GM19099 (cell line): ENCODE measurements at regions not wholly inside any gene's neighbourhood (a gene's known extent, or its start where the extent isn't known, plus 50 kb on each side); places are given as distances from the start of the nearest gene placed in this dataset.

Experiments
- POLR2A ChIP-seq: IDR thresholded peaks from 3 replicates; pipeline ENCODE4 v1.6.1; 2011; ENCODE audit warnings: low read depth; ENCODE audit not compliant: insufficient read length; ENCODE audit errors: extremely low read depth

DNA sequence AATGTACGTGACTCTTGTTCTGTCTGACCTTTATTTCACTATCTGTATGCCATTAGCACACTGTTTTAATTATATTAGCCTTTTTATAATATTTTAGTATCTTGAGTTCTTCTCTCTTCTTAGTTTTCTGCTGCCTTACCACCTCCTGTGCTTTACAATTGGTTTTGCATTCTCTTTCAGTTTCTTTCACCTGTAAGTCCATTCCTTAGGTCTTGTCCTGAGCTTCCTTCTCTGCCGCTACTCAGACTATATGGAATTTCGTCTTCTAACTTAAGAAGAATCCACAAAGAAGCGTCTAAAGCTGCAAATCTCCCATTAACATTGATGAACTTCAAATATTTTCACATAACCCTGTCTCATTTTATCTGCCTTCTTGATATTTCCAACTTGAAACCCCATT is 642.9 kb downstream of the MAT2B start:
- no peak for TF ChIP-seq POLR2A

DNA sequence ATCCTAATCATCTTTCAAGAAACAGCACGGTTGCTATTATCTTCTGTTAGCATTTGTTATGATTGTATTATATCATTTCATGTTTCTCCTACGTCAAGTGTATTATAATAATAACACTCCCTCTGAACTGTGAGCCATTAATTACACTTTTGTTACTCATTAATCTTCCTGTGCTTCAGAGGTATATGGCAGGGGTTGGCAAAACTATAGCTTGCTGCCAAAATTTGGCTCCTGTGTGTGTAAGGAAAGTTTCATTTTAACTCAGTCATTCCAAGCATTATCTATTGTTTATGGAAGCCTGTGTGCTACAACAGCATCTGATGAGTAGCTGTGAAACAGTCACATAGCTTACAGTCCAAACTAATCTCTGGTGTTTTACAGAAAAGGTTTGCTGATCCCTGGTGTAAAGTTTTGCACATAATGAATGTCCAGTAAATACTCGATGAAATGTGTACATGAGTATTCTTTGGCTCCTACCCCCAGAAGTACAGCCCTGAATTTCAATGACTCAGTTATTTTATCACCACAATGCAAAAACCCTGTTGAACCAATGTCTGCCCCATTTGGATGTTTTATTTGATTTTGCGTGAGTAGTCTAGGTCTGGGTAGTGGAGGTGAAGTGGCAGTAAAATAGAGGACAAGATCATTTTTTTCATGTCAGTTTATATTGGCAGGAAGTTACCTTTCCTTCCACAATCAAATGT is 648.2 kb downstream of the MAT2B start:
- TF ChIP-seq POLR2A, result no peak

DNA sequence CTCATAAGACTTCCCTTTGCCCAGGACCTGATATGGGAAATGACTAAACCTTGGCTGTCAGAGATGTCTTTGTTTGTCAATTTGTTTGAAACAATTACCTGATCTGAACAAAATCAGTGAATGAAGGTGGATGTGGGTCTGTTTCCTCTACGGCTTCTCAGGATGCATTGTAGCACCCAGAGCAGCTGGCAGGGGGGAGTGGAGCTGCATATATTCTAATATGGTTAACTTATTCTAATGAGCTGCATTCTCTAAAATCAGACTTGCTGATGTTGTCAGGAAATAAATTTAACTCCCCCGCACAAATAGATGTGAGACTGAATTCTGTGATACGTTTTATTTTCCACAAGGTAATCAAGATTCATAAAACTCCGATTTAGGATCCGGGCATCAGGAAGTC is 665.4 kb downstream of the MAT2B start:
- TF ChIP-seq POLR2A, result no peak

DNA sequence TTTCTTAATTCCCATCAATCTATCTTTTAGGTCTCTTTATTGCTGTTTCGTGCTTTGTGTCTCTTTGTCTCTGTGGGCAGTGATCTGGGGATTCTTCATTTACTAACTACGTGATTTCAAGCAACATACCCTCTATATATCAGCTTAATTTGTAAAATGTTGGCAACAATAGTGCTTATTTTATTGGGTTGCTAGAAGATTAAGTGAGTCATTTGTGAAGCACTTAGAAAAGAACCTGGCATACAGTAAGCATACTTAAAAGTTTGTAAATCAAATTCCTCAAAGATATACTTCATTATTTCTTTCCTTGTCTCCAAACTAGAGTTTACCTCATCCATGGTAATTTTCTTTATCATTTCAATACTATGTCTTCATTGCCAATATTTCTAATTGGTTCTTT is 669.7 kb downstream of the MAT2B start:
- TF ChIP-seq POLR2A, result no peak

DNA sequence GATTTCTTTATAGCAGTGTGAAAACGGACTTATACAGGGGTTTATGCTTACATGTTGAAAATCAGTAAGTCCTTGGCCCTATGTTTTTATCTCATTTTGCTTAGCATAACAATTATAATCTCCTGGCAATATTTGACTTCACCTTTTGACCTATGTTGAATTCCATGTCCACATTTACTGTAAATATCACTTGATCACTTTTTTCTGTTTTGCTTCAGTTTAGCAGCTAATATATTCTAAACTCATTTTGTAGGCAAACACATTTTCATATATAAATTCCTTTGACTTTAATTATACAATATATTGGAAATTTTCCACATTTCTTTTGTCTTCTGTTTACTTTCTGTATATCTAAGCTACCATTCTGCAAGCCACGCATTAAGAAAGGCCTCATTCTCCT is 674.0 kb downstream of the MAT2B start:
- no peak for TF ChIP-seq POLR2A

DNA sequence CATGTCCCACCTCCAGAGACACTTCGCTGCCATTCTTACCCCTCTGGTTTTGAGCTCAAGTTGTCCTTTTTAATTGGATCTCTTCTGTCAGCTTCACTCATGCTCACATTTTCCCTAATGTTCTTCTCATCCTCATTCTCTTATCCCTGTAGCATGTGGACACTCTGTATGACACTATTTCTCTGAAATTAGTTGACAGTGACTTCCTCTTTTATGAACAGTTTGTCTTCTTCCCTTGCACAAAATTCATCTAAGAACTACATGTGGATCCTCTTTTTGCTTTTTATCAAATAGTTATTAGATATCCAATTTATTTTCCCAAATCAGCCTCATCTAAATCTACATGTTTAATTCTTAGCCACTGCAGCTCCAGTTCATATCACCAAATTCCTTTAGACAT is 676.2 kb downstream of the MAT2B start:
- TF ChIP-seq POLR2A, result no peak

DNA sequence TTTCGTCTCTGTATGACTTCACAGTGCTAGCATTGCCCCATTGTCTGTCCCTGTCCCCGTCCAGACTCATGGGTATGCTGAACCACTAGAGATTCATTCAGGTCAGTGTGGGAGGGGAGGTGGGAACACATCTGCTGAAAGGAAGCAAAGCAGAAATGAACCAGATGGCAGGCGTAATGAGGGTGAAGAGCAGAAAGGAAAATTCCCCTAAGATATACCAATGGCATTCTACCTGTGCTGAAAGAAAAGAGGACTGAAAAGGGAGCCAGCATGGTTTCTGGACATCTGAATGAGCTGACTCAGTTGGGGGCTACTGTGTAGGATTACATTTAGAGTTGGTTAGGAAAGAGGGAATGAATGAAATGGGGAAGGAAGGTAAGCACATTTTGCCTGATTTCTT is 678.7 kb downstream of the MAT2B start:
- no peak for TF ChIP-seq POLR2A

DNA sequence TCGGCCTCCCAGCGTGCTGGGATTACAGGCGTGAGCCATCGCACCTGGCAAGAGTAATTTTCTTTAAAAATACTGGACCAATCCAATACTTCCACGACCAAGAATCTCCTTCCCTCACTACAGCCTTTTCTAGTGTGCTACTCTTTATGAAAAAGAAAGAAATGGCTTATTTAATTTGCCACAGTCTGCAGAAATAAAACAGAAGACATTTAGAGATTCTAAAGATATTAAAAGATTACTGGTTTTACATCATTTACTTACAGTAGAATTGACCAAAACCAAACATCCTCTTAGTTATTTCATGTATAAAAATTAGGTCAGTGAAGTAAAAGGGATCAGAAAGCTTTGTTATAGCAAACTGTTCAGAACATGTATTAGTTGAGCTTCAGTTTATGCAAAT is 679.6 kb downstream of the MAT2B start:
- no peak for TF ChIP-seq POLR2A

DNA sequence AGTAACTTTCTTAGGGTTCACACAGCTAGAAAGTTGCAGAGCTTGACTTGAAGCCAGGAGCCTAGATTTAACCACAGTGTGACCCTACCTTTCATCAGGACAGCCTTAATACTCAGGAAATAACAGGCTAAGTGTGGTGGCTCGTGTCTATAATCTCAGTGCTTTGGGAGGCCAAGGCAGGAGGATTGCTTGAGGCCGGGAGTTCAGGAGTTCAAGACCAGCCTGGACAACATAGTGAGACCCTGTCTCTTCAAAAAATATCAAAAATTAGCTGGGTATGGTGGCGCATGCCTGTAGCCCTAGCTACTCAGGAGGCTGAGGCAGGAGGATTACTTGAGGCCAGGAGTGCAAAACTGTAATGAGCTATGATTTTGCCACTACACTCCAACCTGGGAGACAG is 681.1 kb downstream of the MAT2B start:
- no peak for TF ChIP-seq POLR2A

DNA sequence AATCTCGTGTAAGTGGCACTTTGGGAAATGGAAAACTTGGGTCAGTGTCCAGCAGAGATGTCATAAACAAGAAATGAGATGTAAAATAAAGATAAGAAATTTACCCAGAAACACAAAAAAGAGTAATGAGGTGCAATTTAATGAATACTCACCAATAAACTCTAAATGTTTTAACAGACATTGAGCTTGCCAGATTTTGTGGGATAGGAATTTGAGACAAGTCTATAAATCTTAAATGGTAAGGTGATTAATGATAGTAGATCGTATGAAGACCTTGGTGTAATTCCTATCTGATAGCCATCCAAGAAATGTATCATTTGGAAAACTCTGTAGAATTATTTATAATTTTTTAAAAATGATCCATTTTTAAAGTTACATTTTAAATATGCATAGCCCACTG is 682.4 kb downstream of the MAT2B start:
- no peak for TF ChIP-seq POLR2A

DNA sequence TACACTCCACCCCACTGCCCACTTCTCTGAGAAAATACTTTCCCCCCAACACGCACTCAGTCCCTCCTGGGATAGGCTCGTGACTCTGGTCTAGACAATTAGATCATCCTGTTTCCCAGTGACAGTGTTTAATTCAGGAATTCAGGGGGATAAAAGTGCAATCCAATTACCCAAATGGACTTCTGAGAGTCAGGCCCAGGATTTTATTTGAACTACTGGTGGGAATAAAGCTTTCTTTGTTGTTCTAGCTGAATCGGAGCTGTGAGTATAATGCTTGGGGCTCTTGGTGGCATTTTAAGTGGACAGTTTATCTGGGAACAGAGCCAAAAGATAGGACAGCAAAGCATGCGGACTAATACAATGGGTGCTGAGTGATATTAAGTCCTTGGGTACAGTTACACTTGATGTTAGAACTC is 683.3 kb downstream of the MAT2B start:
- TF ChIP-seq POLR2A, result no peak

DNA sequence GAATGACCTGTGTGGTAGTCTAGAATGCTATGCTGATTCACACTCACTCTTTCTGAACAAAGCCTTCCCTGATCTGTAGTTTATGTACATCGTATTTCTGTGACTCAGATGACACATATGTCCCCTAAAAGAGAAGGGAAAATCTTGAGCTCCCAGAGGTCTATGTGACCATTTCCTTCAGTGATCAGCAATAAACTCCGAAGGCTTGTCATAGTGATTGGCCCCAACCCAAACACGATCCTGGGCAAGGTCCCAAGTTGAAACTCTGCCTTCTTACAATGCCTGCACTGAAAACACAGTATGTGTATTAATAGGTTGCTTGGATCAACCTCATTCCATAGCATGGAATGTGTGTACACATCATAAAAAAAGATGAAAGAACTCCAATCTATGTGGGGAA is 685.8 kb downstream of the MAT2B start:
- no peak for TF ChIP-seq POLR2A

DNA sequence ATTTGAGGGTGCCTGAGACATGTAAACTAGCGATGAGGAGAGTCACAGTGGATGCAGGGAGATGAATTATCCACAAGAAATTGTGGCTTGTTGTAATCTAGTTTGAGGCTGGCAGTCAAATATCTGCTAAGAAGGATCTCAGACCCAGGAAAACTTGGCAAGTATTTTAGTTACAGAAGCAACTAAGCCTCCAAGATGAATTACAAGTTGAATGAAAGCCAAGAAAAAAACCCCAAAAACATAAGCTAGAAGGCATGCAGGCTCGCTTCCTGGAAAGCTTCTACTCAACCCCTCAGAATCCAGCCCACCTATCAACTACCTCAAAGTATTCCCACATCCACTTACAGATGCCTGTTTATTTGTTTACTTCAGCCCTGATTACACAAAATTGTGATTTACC is 696.9 kb downstream of the MAT2B start:
- TF ChIP-seq POLR2A, result no peak

DNA sequence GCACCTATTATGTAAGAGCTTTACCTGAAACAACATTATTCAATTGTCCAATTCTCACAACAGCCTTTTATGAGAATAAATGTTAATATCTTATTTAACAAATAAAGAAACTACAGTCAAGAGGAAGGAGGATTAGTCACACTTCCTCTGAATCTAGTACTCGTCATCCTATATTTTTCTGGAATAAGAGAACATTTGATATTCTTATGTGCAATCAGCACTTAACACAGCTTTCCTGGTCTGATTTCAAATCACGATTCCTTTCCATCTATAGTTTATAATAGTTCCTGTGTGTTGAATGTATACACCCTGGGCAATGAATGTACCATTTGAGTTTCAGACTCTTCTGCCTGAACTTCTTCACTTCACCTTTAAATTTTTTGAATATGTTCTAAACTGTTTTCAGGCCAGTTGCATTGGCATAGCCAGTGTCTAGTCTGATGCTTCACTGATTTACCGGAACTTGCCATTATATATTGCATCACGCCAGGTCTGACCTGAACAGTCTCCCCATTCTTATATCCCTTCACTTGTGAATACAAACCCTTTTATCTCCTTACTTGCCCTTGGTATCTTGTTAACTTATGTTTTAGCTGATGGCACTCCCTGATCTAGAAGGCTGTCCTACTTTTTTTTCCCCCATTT is 698.3 kb downstream of the MAT2B start:
- TF ChIP-seq POLR2A, result no peak

DNA sequence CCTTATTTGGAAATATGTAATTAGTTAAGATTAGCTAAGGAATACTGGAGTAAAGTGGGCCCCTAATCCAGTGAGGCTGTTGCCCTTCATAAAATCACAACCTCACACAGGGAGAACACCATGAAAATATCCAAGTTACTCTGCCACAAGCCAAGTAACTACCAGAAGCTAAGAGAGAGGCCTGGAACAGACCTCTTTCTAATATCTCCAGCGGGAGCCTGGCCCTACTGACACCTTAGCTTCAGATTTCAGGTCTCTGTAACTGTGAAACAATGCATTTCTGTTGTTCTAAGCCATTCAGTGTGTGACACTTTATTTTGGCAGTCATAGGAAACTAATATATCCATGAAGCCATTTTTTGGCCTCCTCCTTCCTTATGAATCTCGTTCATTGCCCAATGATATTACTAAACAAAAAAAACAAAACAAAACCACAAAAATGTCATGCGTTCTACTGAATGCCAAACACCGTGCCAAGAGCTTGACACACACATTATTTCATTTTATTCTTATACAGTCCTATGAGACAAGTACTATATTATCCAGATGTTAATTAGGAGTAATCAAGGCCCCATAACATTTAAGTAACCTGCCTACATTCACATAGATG is 699.0 kb downstream of the MAT2B start:
- TF ChIP-seq POLR2A, result no peak

DNA sequence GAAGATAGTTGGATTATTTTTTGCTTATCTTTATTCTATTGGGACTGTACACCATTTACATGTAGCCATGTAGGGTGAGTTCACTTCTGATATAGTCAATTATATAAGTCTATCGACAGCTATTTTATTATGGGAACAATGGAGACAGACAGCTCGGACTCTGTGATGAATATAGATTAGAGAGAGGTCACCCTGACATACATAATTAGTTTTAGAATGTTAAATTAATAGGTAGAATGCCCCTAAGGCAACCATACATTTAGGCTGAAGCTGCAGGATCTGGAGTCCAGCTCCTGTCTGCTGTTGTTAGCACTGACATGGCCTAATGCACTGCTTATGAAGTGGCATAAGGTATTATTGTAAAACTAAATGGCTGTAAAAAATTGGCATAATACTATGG is 700.8 kb downstream of the MAT2B start:
- TF ChIP-seq POLR2A, result no peak

DNA sequence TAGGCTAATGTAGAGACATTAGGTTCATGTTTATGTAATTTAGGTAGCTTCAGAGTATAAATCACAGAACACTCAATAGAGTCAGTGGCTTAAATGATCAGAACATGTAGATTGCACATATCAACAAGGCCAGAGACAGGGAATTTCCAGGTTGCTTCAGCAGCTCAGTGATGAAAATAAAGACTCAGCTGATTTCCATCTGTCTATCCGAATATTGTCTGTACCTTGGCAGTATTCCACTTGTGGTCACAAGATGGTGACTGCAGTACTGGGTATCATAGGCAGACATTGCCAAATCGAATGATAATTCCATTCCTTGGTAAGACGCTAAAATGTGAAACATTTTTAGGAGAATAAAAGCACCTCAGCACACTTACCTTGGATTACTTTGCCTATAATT is 702.2 kb downstream of the MAT2B start:
- no peak for TF ChIP-seq POLR2A

DNA sequence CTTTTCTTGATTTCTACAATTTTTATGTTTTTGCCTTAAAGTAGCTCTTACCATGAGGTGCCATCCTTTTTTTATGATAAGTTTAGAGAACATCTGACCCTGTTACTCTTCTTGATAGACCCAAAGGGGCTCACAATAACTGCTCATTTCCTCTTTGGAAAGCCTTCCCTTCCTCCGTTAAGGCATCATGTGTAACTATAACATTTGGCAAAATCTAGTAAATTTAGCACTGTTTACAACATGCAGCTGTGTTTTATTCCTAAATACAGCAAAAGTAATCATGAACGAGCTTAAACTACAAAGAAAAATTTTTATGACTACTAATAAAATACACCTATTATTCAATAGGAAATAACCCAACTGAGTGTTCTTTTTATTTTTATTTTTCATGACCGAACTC is 705.1 kb downstream of the MAT2B start:
- no peak for TF ChIP-seq POLR2A
